Left lung (tissue), 4 donors: ENCODE measurements at regions not wholly inside any gene's neighbourhood (a gene's known extent, or its start where the extent isn't known, plus 50 kb on each side); places are given as distances from the start of the nearest gene placed in this dataset.
A peak's percentile ranks its signal among the peaks of the same experiment; 100 is the strongest.

ENCODE experiments used
- ATAC-seq: fragments of 200-7000 bp; cut with Tn5 transposase; one replicate; pipeline ENCODE4 v1.9.1; 2020; ENCODE audit warnings: moderate library complexity
- DNase-seq, 4 donors: peaks; one replicate each; pipeline ENCODE4 v3.0.0-alpha.2; 2013 to 2020
- H3K27ac ChIP-seq, 2 donors: fragments of 200-600 bp; sonication (generic) in 1 of 2; one replicate each; pipeline versions ENCODE4 v1.5.0 to v1.8.0; 2020 to 2021
- H3K27me3 ChIP-seq, 2 donors: fragments of 200-600 bp; sonication (generic) in 1 of 2; one replicate each; pipeline versions ENCODE4 v1.5.0 to v1.8.0; 2020 to 2021
- H3K36me3 ChIP-seq, 2 donors: fragments of 200-600 bp; sonication (generic) in 1 of 2; one replicate each; pipeline versions ENCODE4 v1.5.0 to v1.8.0; 2020 to 2021
- H3K4me1 ChIP-seq, 2 donors: fragments of 200-600 bp; one replicate each; pipeline ENCODE4 v1.8.0; 2021
- H3K4me3 ChIP-seq, 2 donors: fragments of 200-600 bp; sonication (generic) in 1 of 2; one replicate each; pipeline versions ENCODE4 v1.5.0 to v1.8.0; 2020 to 2021; ENCODE audit warnings: mild to moderate bottlenecking in 1 of 2
- H3K9me3 ChIP-seq, 2 donors: fragments of 200-600 bp; sonication (generic) in 1 of 2; one replicate each; pipeline versions ENCODE4 v1.5.0 to v1.8.0; 2020 to 2021
- intact Hi-C, 2 donors: fragments of 100-400 bp; cut with DNase I; formaldehyde crosslinking; loops; one replicate each; pipeline versions ENCODE4 v1.11.2 to v1.14.2; 2022
- TF ChIP-seq, protein P1 (sequence below), 2 donors: fragments of 200-600 bp; sonication (generic) in 1 of 2; IDR thresholded peaks; one replicate each; pipeline versions ENCODE4 v1.5.0 to v1.8.0; 2021; ENCODE audit warnings: antibody characterized with exemption in 2 of 2
- donor health status: DM: no; HTN: yes; CAD: no.
- donor health status: DM: no; HTN: no; CAD: no.

DNA sequence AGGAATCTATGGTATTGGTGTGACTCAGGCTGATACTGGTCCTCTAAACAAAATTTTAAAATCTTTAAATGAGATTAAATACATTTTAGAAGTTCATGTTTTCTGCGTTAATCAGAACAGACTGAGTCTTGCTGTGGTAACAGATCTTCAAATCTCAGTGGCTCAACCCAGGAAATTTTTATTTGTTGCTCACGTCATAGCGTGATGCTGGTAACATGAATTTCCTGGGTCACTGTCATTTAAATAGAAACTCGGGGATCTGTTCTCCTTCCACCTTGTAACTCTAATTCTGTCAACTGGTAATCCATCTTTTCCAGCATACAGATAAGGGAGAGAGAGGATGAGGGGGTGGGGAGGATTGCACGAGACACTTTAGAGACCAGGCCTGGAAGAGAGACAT is 90.0 kb downstream of the CDC42EP3 start:
- Histone ChIP-seq H3K4me1 (peaks cover 11 to 30% of the 10 kb centered on the region in 2 donors), H3K27ac (no peak overlapping the region), H3K27me3 (no peaks in the 10 kb centered on the region), H3K4me3 (no peak overlapping the region), H3K9me3 (no peaks in the 10 kb centered on the region), H3K36me3 (no peaks in the 10 kb centered on the region)
- DNase-seq = no peak
- TF ChIP-seq, protein P1, sequence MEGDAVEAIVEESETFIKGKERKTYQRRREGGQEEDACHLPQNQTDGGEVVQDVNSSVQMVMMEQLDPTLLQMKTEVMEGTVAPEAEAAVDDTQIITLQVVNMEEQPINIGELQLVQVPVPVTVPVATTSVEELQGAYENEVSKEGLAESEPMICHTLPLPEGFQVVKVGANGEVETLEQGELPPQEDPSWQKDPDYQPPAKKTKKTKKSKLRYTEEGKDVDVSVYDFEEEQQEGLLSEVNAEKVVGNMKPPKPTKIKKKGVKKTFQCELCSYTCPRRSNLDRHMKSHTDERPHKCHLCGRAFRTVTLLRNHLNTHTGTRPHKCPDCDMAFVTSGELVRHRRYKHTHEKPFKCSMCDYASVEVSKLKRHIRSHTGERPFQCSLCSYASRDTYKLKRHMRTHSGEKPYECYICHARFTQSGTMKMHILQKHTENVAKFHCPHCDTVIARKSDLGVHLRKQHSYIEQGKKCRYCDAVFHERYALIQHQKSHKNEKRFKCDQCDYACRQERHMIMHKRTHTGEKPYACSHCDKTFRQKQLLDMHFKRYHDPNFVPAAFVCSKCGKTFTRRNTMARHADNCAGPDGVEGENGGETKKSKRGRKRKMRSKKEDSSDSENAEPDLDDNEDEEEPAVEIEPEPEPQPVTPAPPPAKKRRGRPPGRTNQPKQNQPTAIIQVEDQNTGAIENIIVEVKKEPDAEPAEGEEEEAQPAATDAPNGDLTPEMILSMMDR (IDR thresholded peaks at IDR 0.05) = no peak
- intact Hi-C loops = no loop called here
- no peak for ATAC-seq

DNA sequence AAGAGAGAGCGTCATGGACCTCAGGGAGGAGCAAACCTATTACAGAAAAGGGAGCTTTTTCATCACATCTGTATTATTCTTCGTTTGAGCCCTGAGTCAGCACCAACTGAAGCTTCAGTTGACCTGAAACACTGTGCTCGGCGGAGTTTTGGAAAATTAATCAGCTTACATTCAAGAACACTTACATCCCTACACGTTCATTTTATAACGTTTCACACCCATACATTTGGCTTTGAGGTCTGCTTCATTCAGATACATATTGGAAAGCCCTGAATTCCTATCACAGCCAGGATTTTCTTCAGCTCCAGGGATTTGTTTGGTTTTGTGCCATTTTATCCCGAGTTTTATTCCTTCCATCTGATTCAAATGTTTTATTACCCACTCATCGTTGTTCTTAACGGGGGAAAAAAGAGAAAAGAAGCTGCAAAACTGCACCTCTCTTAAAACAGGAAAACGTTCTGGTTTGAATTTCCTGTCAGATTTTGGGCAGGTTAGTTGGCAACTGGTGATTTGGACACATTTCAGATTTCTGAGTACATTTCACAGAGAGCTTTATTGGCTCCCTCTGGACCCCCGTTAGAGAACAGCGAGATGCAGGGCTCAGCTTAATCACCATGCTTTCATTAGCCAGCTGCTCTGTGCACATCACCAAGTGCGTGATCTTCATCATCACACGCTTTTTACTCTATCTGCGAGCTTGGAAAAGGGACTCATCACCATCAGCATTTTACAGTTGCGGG is 88.8 kb downstream of the CDC42EP3 start:
- no peak for ATAC-seq
- no peak overlapping the region for H3K4me3 ChIP-seq
- DNase-seq = no peak
- H3K9me3 ChIP-seq = no peaks in the 10 kb centered on the region
- no peaks in the 10 kb centered on the region for H3K27me3 ChIP-seq
- no peak overlapping the region for H3K27ac ChIP-seq
- peaks cover 13 to 42% of the 10 kb centered on the region in 2 donors for H3K4me1 ChIP-seq
- TF ChIP-seq, protein P1 (IDR thresholded peaks at IDR 0.05) = no peak
- no peaks in the 10 kb centered on the region for H3K36me3 ChIP-seq
- intact Hi-C loops = no loop called here

DNA sequence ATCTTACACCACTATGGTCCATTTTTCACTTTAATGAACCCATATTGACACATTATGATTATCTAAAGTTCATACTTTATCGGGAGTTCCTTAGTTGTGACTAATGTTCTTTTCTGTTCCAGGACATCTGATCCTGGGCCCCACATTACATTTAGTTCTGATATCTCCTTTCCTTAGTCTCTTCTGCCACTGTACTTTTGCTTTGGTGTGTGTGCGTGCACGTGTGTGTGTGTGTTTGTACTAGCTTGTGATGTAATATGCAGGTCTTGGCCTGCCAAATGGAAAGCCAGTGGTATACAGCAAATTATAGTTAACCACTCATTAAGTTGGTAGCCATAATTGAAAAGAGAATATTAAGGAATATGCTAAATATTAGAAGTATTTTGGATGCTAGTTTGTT is 88.0 kb downstream of the CDC42EP3 start:
- intact Hi-C loops = no loop called here
- TF ChIP-seq, protein P1 (IDR thresholded peaks at IDR 0.05) = no peak

DNA sequence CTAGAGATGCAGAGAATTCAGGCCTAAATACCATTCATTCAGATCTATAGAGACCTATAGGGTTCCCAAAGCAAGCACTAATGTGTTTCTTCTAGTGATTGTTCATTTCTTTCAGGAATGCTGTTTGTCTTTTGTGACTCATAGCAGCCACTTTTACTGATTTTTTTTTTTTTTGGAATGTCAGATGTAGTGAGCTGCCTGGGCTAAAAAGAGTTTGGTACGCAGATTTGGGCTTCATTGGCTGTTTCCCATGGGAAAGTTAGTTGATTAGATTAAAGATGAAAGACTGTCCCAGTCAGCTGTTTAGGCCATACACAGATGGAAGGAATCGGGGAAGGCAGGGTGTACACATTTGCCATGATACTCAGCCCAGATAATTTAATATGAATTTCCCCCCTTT is 87.6 kb downstream of the CDC42EP3 start:
- Histone ChIP-seq H3K27me3 (no peaks in the 10 kb centered on the region), H3K27ac (no peak overlapping the region), H3K9me3 (no peaks in the 10 kb centered on the region), H3K4me3 (no peak overlapping the region), H3K4me1 (peaks cover 13 to 52% of the 10 kb centered on the region in 2 donors), H3K36me3 (no peaks in the 10 kb centered on the region)
- TF ChIP-seq, protein P1 (IDR thresholded peaks at IDR 0.05) = no peak
- ATAC-seq (no peak), DNase-seq (no peak)
- intact Hi-C loops = no loop called here

More for the DNA sequence above, 88.0 kb downstream of the CDC42EP3 start:
- ATAC-seq (no peak), DNase-seq (no peak)
- no peaks in the 10 kb centered on the region for H3K36me3 ChIP-seq
- peaks cover 13 to 49% of the 10 kb centered on the region in 2 donors for H3K4me1 ChIP-seq
- no peak overlapping the region for H3K4me3 ChIP-seq
- no peaks in the 10 kb centered on the region for H3K9me3 ChIP-seq
- H3K27ac ChIP-seq = no peak overlapping the region
- H3K27me3 ChIP-seq = no peaks in the 10 kb centered on the region

DNA sequence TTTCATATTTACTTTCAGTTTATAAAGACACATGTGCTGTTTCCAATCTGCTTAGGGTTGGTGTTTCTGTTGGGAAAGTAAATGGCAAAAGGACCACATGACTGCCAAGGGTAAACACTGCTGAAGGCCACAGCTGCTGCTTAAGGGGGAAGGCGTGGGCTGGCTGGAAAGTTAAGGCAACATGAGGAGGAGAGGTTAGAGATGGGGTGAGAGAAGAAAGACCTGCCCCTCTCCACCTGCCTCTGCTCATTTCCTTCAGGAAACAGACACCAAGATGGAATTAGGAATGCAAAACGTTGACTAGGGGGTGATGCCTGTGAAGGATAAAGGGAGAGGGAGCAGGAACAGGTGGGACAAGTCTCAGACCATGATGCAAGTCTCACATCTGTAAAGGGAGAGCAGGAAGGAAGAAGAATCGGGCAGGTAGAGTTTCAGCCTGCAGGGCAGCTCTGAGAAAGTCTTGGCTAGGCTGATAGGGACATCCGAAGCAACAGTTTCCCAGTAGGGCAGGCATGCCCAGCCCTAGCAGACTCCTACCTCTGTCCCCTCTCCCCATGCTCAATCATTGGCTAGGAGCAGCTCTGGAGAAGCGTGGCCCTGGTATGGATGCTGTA is 86.0 kb downstream of the CDC42EP3 start:
- intact Hi-C loops = no loop called here
- H3K27me3 ChIP-seq = no peaks in the 10 kb centered on the region
- H3K36me3 ChIP-seq = no peaks in the 10 kb centered on the region
- H3K4me3 ChIP-seq = no peak overlapping the region
- ATAC-seq (peak; percentile 78), DNase-seq (peak in 2 of 4 donors; percentile 52 to 55)
- TF ChIP-seq, protein P1 (IDR thresholded peaks at IDR 0.05) = no peak
- peak overlapping the region; percentile 40 to 50 for H3K27ac ChIP-seq
- H3K4me1 ChIP-seq = peaks cover 13 to 52% of the 10 kb centered on the region in 2 donors
- no peaks in the 10 kb centered on the region for H3K9me3 ChIP-seq
